Breast epithelium (tissue), 4 donors: ENCODE measurements at regions not wholly inside any gene's neighbourhood (a gene's known extent, or its start where the extent isn't known, plus 50 kb on each side); places are given as distances from the start of the nearest gene placed in this dataset.

Experiments used
- DNase-seq, 2 donors: peaks; one replicate each; pipeline ENCODE4 v3.0.0-alpha.2; 2019; ENCODE audit warnings: low spot score in 2 of 2
- H3K27ac ChIP-seq, 2 donors: fragments of 200-600 bp; sonication (generic) in 1 of 2; one replicate each; pipeline ENCODE4 v1.5.1; 2016 to 2019; ENCODE audit warnings: mild to moderate bottlenecking in 1 of 2
- H3K27me3 ChIP-seq, 2 donors: fragments of 200-600 bp; sonication (generic) in 1 of 2; one replicate each; pipeline versions ENCODE4 v1.5.1 to v1.6.0; 2017 to 2019; ENCODE audit warnings: control low read depth in 1 of 2, mild to moderate bottlenecking in 1 of 2
- H3K36me3 ChIP-seq: fragments of 200-600 bp; one replicate; pipeline ENCODE4 v1.5.1; 2019
- H3K4me1 ChIP-seq, 2 donors: fragments of 200-600 bp; sonication (generic); one replicate each; pipeline ENCODE4 v1.5.1; 2016 to 2019; ENCODE audit warnings: control low read depth in 1 of 2
- H3K4me3 ChIP-seq, 3 donors: fragments of 200-600 bp; sonication (generic); 1 replicate in 2 of 3; 2 replicates in 1 of 3; pipeline ENCODE4 v1.5.1; 2016 to 2019; ENCODE audit warnings: mild to moderate bottlenecking in 3 of 3, moderate library complexity in 2 of 3
- H3K9me3 ChIP-seq, 2 donors: fragments of 200-600 bp; sonication (generic) in 1 of 2; one replicate each; pipeline ENCODE4 v1.5.1; 2016 to 2019; ENCODE audit warnings: control low read depth in 1 of 2
- POLR2A ChIP-seq: fragments of 450-650 bp; IDR thresholded peaks from one replicate; pipeline ENCODE4 v1.6.1; 2016; ENCODE audit warnings: antibody characterized with exemption, mild to moderate bottlenecking, moderate library complexity
- POLR2AphosphoS5 ChIP-seq, 3 donors: sonication (generic); formaldehyde crosslinking; IDR thresholded peaks; one replicate each; pipeline ENCODE4 v1.6.1; 2017; ENCODE audit warnings: antibody characterized with exemption in 3 of 3
- intact Hi-C: fragments of 100-400 bp; cut with DNase I; formaldehyde crosslinking; loops from one replicate; pipeline ENCODE4 v1.15.1; 2023; ENCODE audit warnings: low total_unique reads
- TF ChIP-seq, protein P1 (sequence below), 3 donors: fragments of 450-650 bp; IDR thresholded peaks; one replicate each; pipeline ENCODE4 v1.5.1; 2016 to 2017; ENCODE audit warnings: antibody characterized with exemption in 3 of 3, mild to moderate bottlenecking in 3 of 3, moderate library complexity in 3 of 3

- TF ChIP-seq, protein P1, sequence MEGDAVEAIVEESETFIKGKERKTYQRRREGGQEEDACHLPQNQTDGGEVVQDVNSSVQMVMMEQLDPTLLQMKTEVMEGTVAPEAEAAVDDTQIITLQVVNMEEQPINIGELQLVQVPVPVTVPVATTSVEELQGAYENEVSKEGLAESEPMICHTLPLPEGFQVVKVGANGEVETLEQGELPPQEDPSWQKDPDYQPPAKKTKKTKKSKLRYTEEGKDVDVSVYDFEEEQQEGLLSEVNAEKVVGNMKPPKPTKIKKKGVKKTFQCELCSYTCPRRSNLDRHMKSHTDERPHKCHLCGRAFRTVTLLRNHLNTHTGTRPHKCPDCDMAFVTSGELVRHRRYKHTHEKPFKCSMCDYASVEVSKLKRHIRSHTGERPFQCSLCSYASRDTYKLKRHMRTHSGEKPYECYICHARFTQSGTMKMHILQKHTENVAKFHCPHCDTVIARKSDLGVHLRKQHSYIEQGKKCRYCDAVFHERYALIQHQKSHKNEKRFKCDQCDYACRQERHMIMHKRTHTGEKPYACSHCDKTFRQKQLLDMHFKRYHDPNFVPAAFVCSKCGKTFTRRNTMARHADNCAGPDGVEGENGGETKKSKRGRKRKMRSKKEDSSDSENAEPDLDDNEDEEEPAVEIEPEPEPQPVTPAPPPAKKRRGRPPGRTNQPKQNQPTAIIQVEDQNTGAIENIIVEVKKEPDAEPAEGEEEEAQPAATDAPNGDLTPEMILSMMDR (IDR thresholded peaks at IDR 0.05), result no peak
- no peak for TF ChIP-seq POLR2A
- TF ChIP-seq POLR2AphosphoS5 (IDR thresholded peaks at IDR 0.05), result no peak
- Histone ChIP-seq H3K36me3 (no peaks in the 10 kb centered on the region), H3K27ac (no peak overlapping the region), H3K27me3 (no peaks in the 10 kb centered on the region), H3K4me3 (no peak overlapping the region), H3K4me1 (no peaks in the 10 kb centered on the region), H3K9me3 (no peaks in the 10 kb centered on the region)
- no peak for DNase-seq
- intact Hi-C loops, result no loop called here
Observed at GRCh38 chr3:117557464-117558090, 848.0 kb downstream of the TUSC7 start.

DNA sequence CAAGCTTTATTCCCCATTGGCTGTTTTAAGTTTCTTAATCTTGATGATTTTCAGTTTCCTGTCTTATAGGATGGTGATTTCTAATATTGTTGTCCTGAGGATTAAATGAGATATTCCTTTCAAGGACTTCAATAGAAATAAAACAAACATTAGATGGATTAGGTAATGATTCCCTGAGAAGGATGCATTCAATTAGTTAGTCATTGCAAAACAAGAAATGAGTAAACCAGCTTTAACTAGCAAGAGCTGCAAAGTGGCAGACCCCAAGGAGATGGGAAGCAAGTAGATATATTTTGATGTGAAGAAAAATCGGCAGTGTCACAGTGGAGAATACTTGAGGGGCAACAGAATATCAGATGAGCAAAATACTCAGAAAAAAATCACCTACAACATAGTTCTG lies 849.1 kb downstream of the TUSC7 start:
- no peak overlapping the region for H3K4me3 ChIP-seq
- H3K27ac ChIP-seq, result no peak overlapping the region
- no peaks in the 10 kb centered on the region for H3K36me3 ChIP-seq
- H3K4me1 ChIP-seq, result no peaks in the 10 kb centered on the region
- DNase-seq, result no peak
- TF ChIP-seq, protein P1 (IDR thresholded peaks at IDR 0.05), result no peak
- TF ChIP-seq POLR2A, result no peak
- no peak for TF ChIP-seq POLR2AphosphoS5 (IDR thresholded peaks at IDR 0.05)
- no peaks in the 10 kb centered on the region for H3K27me3 ChIP-seq
- H3K9me3 ChIP-seq, result no peaks in the 10 kb centered on the region
- intact Hi-C loops, result no loop called here

GRCh38 chr3:117562000-117562399 lies 852.4 kb downstream of the TUSC7 start:
- no peaks in the 10 kb centered on the region for H3K4me1 ChIP-seq
- no peak for DNase-seq
- no peaks in the 10 kb centered on the region for H3K9me3 ChIP-seq
- TF ChIP-seq POLR2AphosphoS5 (IDR thresholded peaks at IDR 0.05) (no peak), POLR2A (no peak)
- TF ChIP-seq, protein P1 (IDR thresholded peaks at IDR 0.05), result no peak
- intact Hi-C loops, result loop anchor here (2.0 kb wide), 1 partner anchor 57 kb away; no protein-coding TSS in a partner anchor
- H3K27me3 ChIP-seq, result no peaks in the 10 kb centered on the region
- no peak overlapping the region for H3K27ac ChIP-seq
- no peak overlapping the region for H3K4me3 ChIP-seq
- no peaks in the 10 kb centered on the region for H3K36me3 ChIP-seq

DNA sequence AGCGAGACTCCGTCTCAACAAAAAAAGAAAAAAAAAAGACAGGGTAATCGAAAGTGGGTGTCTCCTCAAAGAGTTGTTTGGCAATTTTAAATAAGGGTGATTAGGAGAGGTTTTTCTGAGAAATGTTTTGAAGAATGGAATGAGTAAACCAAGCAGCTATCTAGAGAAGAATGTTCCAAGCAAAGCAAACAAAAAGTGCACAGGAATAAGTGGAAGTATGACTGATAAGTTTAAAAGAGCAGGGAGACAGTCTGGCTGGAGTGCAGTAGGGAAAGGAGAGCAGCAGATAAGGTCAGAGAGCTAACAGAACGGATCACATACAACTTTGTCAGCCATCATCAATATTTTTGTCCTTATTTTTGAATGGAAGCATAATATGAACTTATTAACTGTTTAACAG lies 853.5 kb downstream of the TUSC7 start:
- TF ChIP-seq POLR2AphosphoS5 (IDR thresholded peaks at IDR 0.05) (no peak), POLR2A (no peak)
- TF ChIP-seq, protein P1 (IDR thresholded peaks at IDR 0.05), result no peak
- H3K27me3 ChIP-seq, result no peaks in the 10 kb centered on the region
- no peaks in the 10 kb centered on the region for H3K36me3 ChIP-seq
- H3K9me3 ChIP-seq, result no peaks in the 10 kb centered on the region
- no peak for DNase-seq
- H3K4me3 ChIP-seq, result no peak overlapping the region
- intact Hi-C loops, result no loop called here
- no peak overlapping the region for H3K27ac ChIP-seq
- no peaks in the 10 kb centered on the region for H3K4me1 ChIP-seq

DNA sequence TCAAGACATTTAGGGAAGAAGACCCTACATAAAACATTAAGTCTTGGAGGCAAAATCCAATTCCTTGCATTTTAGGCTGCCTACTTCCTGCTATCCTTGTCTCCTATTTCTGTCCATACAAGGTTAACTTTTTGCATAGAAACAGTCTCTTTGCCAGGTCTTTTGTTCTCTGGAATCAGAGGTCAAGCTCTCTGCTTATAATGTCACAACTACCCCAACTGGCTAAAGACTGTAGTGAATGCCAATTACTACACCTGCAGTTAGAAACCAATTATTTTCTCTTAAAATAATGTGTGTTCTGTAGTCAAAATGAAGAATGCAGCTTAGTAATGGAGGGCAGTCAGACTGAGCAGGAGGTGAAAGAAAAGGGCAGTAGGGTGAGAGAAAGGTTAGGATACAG lies 856.2 kb downstream of the TUSC7 start:
- intact Hi-C loops, result no loop called here
- H3K4me1 ChIP-seq, result no peaks in the 10 kb centered on the region
- no peaks in the 10 kb centered on the region for H3K9me3 ChIP-seq
- TF ChIP-seq POLR2AphosphoS5 (IDR thresholded peaks at IDR 0.05) (no peak), POLR2A (no peak)
- TF ChIP-seq, protein P1 (IDR thresholded peaks at IDR 0.05), result no peak
- no peaks in the 10 kb centered on the region for H3K27me3 ChIP-seq
- H3K36me3 ChIP-seq, result no peaks in the 10 kb centered on the region
- no peak for DNase-seq
- H3K4me3 ChIP-seq, result no peak overlapping the region
- no peak overlapping the region for H3K27ac ChIP-seq
